ENCODE measurements at regions not wholly inside any gene's neighbourhood (a gene's known extent, or its start where the extent isn't known, plus 50 kb on each side); places are given as distances from the start of the nearest gene placed in this dataset.

DNA sequence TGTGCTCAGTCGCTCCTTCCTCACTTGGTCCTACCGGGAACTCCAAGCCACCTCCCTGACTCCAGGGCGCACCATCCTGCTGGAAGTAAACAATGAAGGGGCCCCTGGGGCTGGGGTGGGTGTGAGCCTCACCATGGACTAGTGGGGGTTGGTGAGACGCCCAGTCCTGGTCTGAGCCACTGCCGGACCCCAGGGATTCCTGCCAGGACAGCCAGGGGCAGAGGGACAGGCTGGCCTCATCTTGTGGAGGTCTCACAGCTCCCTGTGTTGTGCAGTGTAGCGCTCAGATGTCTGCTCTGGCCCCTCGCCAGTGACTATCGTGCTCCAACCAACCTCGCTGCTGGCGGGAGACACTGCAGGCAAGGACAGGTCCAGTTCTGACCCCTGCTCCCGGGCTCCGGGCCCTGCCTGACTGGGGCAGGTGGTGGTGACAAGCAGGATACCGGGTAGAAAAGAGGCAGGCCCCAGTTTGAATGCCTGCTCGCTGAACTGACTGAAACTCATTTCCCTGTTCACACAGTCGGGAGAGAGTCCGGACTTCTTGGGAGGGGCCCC lies 1021.4 kb downstream of the BRD1 start:
- H3K9me3 ChIP-seq (ENCODE audit: low read length): no peaks in the 10 kb centered on the region
- BruUV-seq (replicated peaks): no TSS peak
- in situ Hi-C loops (cut with HindIII; ENCODE audit: extremely low pct_ligation_motif_present, low pct_unique_long_range_greater_than_20kb): no loop called here
- no peak overlapping the region for H3K27ac ChIP-seq (ENCODE audit: extremely low read length, insufficient read depth, low read length)
- no peak overlapping the region for H3K9ac ChIP-seq (ENCODE audit: insufficient read depth, low read depth, low read length)
- peaks cover 7% of the 10 kb centered on the region for H3K4me1 ChIP-seq (ENCODE audit: insufficient read depth, low read length)
- no peak overlapping the region for H2AFZ ChIP-seq (ENCODE audit: low read length)
- H3K79me2 ChIP-seq (ENCODE audit: insufficient read depth, low read length): no peaks in the 10 kb centered on the region
- ChIA-PET CTCF (ENCODE audit: low intra/inter-chr PET ratio, low total read pairs) (no interaction called here), POLR2A (no interaction called here)
- no peaks in the 10 kb centered on the region for H3K36me3 ChIP-seq (replicated peaks in 1 of 2; ENCODE audit: control insufficient read depth in 1 of 2, insufficient read depth in 2 of 2, low read length in 2 of 2)
- H3K27me3 ChIP-seq (ENCODE audit: control insufficient read depth in 1 of 2, insufficient read depth in 2 of 2, low read length in 2 of 2): peaks cover 0 to 31% of the 10 kb centered on the region in 2 experiments; a peak in 2 of 5 replicates
- H3K4me2 ChIP-seq (ENCODE audit: low read depth, low read length): no peak overlapping the region
- intact Hi-C loops (cut with micrococcal nuclease; ENCODE audit: unreplicated experiment): no loop called here
- no peaks in the 10 kb centered on the region for H4K20me1 ChIP-seq (ENCODE audit: insufficient read depth, low read length)
- ATAC-seq (peak; percentile 35), FAIRE-seq (no peak), DNase-seq (ENCODE audit: low spot score) (no peak)
- 7% methylated on average over 4 of the region's 16 CpGs for WGBS (ENCODE audit: low lambda C conversion rate)
- H3K4me3 ChIP-seq (replicated peaks in 1 of 3; ENCODE audit: insufficient read depth in 1 of 3, low read depth in 2 of 3, low read length in 3 of 3): no peak overlapping the region
- TF ChIP-seq, protein P1, sequence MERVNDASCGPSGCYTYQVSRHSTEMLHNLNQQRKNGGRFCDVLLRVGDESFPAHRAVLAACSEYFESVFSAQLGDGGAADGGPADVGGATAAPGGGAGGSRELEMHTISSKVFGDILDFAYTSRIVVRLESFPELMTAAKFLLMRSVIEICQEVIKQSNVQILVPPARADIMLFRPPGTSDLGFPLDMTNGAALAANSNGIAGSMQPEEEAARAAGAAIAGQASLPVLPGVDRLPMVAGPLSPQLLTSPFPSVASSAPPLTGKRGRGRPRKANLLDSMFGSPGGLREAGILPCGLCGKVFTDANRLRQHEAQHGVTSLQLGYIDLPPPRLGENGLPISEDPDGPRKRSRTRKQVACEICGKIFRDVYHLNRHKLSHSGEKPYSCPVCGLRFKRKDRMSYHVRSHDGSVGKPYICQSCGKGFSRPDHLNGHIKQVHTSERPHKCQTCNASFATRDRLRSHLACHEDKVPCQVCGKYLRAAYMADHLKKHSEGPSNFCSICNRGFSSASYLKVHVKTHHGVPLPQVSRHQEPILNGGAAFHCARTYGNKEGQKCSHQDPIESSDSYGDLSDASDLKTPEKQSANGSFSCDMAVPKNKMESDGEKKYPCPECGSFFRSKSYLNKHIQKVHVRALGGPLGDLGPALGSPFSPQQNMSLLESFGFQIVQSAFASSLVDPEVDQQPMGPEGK (CRISPR knock-in tag; IDR thresholded peaks at IDR 0.05): no peak

- CTCF ChIA-PET (ENCODE audit: low intra/inter-chr PET ratio, low total read pairs): no interaction called here
- no TSS peak for BruUV-seq (replicated peaks)
- TF ChIP-seq SMAD3 (CRISPR knock-in tag; IDR thresholded peaks at IDR 0.05) (no peak), ZNF605 (CRISPR knock-in tag; IDR thresholded peaks at IDR 0.05) (no peak), NFE2L1 (CRISPR knock-in tag; IDR thresholded peaks at IDR 0.05; ENCODE audit: borderline replicate concordance) (no peak), STAT5B (CRISPR knock-in tag; IDR thresholded peaks at IDR 0.05) (no peak), TP53 (CRISPR knock-in tag; conservative IDR thresholded peaks at IDR 0.05) (no peak), ZNF510 (CRISPR knock-in tag; IDR thresholded peaks at IDR 0.05; ENCODE audit: low read depth) (no peak)
- peaks cover 7% of the 10 kb centered on the region for H3K4me1 ChIP-seq (ENCODE audit: insufficient read depth, low read length)
- WGBS (ENCODE audit: low lambda C conversion rate): 37% methylated on average over 7 of the region's 10 CpGs
- H3K27me3 ChIP-seq (ENCODE audit: control insufficient read depth in 1 of 2, insufficient read depth in 2 of 2, low read length in 2 of 2): peaks cover 0 to 34% of the 10 kb centered on the region in 2 experiments; a peak in 2 of 5 replicates
- no peak overlapping the region for H3K4me2 ChIP-seq (ENCODE audit: low read depth, low read length)
- H3K27ac ChIP-seq (ENCODE audit: extremely low read length, insufficient read depth, low read length): no peak overlapping the region
- no peak overlapping the region for H2AFZ ChIP-seq (ENCODE audit: low read length)
- H3K36me3 ChIP-seq (replicated peaks in 1 of 2; ENCODE audit: control insufficient read depth in 1 of 2, insufficient read depth in 2 of 2, low read length in 2 of 2): no peaks in the 10 kb centered on the region
- in situ Hi-C loops (cut with HindIII; ENCODE audit: extremely low pct_ligation_motif_present, low pct_unique_long_range_greater_than_20kb): no loop called here
- no peaks in the 10 kb centered on the region for H3K9me3 ChIP-seq (ENCODE audit: low read length)
- ATAC-seq (no peak), DNase-seq (ENCODE audit: low spot score) (no peak), FAIRE-seq (no peak)
- POLR2A ChIA-PET: no interaction called here
- no peak overlapping the region for H3K4me3 ChIP-seq (replicated peaks in 1 of 3; ENCODE audit: insufficient read depth in 1 of 3, low read depth in 2 of 3, low read length in 3 of 3)
- H4K20me1 ChIP-seq (ENCODE audit: insufficient read depth, low read length): no peaks in the 10 kb centered on the region
- intact Hi-C loops (cut with micrococcal nuclease; ENCODE audit: unreplicated experiment): no loop called here
- no peak overlapping the region for H3K9ac ChIP-seq (ENCODE audit: insufficient read depth, low read depth, low read length)
- no peaks in the 10 kb centered on the region for H3K79me2 ChIP-seq (ENCODE audit: insufficient read depth, low read length)
Measured at GRCh38 chr22:48805516-48805915, 1022.2 kb downstream of the BRD1 start.

Measured in HepG2 (cell line).